Activated B cell treated with CpG ODN at 0.5 μM for 24 hours (primary cell): ENCODE measurements at regions not wholly inside any gene's neighbourhood (a gene's known extent, or its start where the extent isn't known, plus 50 kb on each side); places are given as distances from the start of the nearest gene placed in this dataset.

ENCODE experiments used
- ATAC-seq: fragments of 200-7000 bp; cut with Tn5 transposase; one replicate; pipeline ENCODE4 v1.10.0; 2021; ENCODE audit warnings: low read depth, mild to moderate bottlenecking, moderate library complexity
- CTCF ChIA-PET: fragments of 350-600 bp; sonication (Branson Sonifier 250); formaldehyde crosslinking; loops from one replicate; lab custom pipeline; 2021; ENCODE audit warnings: antibody characterized with exemption; lab: Charles Lee
- POLR2A ChIA-PET: fragments of 350-600 bp; sonication (Branson Sonifier 250); formaldehyde crosslinking; loops from one replicate; lab custom pipeline; 2021; ENCODE audit warnings: antibody characterized with exemption; lab: Charles Lee
- DNase-seq: peaks from one replicate; pipeline ENCODE4 v3.0.0; 2022
- H3K27ac Mint-ChIP-seq: one replicate; pipeline ENCODE4 v1.8.0; 2020; ENCODE audit warnings: mixed read lengths
- H3K27me3 Mint-ChIP-seq: one replicate; pipeline ENCODE4 v1.8.0; 2021; ENCODE audit warnings: mixed read lengths
- H3K36me3 Mint-ChIP-seq: one replicate; pipeline ENCODE4 v1.8.0; 2021; ENCODE audit warnings: low read depth, mixed read lengths
- H3K4me1 Mint-ChIP-seq: one replicate; pipeline ENCODE4 v1.8.0; 2021; ENCODE audit warnings: mixed read lengths
- H3K4me3 Mint-ChIP-seq: one replicate; pipeline ENCODE4 v1.8.0; 2020; ENCODE audit warnings: mild to moderate bottlenecking, mixed read lengths
- H3K9me3 Mint-ChIP-seq: one replicate; pipeline ENCODE4 v1.8.0; 2020; ENCODE audit warnings: mixed read lengths
- CTCF ChIP-seq: fragments of 200-600 bp; IDR thresholded peaks from one replicate; pipeline ENCODE4 v1.8.0; 2022; ENCODE audit warnings: antibody characterized with exemption, mild to moderate bottlenecking
- intact Hi-C: fragments of 100-400 bp; cut with micrococcal nuclease; formaldehyde crosslinking; loops from one replicate; pipeline ENCODE4 v1.15.1; 2024

GRCh38 chr5:61965490-61965889 is 340.5 kb upstream of the KIF2A start:
- TF ChIP-seq CTCF = no peak
- ATAC-seq (no peak), DNase-seq (no peak)
- Mint-ChIP-seq H3K4me3 (no peak overlapping the region), H3K4me1 (no peaks in the 10 kb centered on the region), H3K27ac (no peak overlapping the region), H3K36me3 (no peaks in the 10 kb centered on the region), H3K27me3 (peaks cover 4% of the 10 kb centered on the region), H3K9me3 (peaks cover 3% of the 10 kb centered on the region)
- ChIA-PET POLR2A (no interaction called here), CTCF (no interaction called here)
- intact Hi-C loops = no loop called here

- CTCF ChIA-PET = no interaction called here
Measured at GRCh38 chr5:61966296-61966955, 339.6 kb upstream of the KIF2A start.

GRCh38 chr5:61966997-61967396 is 339.0 kb upstream of the KIF2A start:
- H3K4me3 Mint-ChIP-seq = no peak overlapping the region
- no peaks in the 10 kb centered on the region for H3K9me3 Mint-ChIP-seq
- CTCF ChIA-PET = no interaction called here
- POLR2A ChIA-PET = no interaction called here
- no peak for TF ChIP-seq CTCF
- ATAC-seq (no peak), DNase-seq (no peak)
- H3K36me3 Mint-ChIP-seq = no peaks in the 10 kb centered on the region
- peaks cover 4% of the 10 kb centered on the region for H3K27me3 Mint-ChIP-seq
- intact Hi-C loops = no loop called here
- no peak overlapping the region for H3K27ac Mint-ChIP-seq
- H3K4me1 Mint-ChIP-seq = no peaks in the 10 kb centered on the region

More at GRCh38 chr5:61966296-61966955, 339.6 kb upstream of the KIF2A start:
- peaks cover 3% of the 10 kb centered on the region for H3K9me3 Mint-ChIP-seq
- ATAC-seq (no peak), DNase-seq (no peak)
- intact Hi-C loops = no loop called here
- no peaks in the 10 kb centered on the region for H3K4me1 Mint-ChIP-seq
- TF ChIP-seq CTCF = no peak
- peaks cover 4% of the 10 kb centered on the region for H3K27me3 Mint-ChIP-seq
- no peak overlapping the region for H3K27ac Mint-ChIP-seq
- POLR2A ChIA-PET = no interaction called here
- H3K36me3 Mint-ChIP-seq = no peaks in the 10 kb centered on the region
- H3K4me3 Mint-ChIP-seq = no peak overlapping the region

- Mint-ChIP-seq H3K27me3 (peaks cover 4% of the 10 kb centered on the region), H3K9me3 (no peaks in the 10 kb centered on the region), H3K4me3 (no peak overlapping the region), H3K36me3 (no peaks in the 10 kb centered on the region), H3K27ac (no peak overlapping the region), H3K4me1 (no peaks in the 10 kb centered on the region)
- DNase-seq = no peak
- intact Hi-C loops = no loop called here
- ChIA-PET POLR2A (no interaction called here), CTCF (no interaction called here)
- TF ChIP-seq CTCF = no peak
- no peak for ATAC-seq
Measured at GRCh38 chr5:61967681-61968080, 338.3 kb upstream of the KIF2A start.

- ATAC-seq = no peak
- Mint-ChIP-seq H3K4me1 (no peaks in the 10 kb centered on the region), H3K27ac (no peak overlapping the region), H3K9me3 (no peaks in the 10 kb centered on the region), H3K4me3 (no peak overlapping the region), H3K27me3 (peaks cover 4% of the 10 kb centered on the region), H3K36me3 (no peaks in the 10 kb centered on the region)
- TF ChIP-seq CTCF = no peak
- no peak for DNase-seq
- CTCF ChIA-PET = no interaction called here
- intact Hi-C loops = no loop called here
- POLR2A ChIA-PET = no interaction called here
Measured at GRCh38 chr5:61969347-61969746, 336.7 kb upstream of the KIF2A start.
